Epithelial cell of esophagus (primary cell): ENCODE measurements at regions not wholly inside any gene's neighbourhood (a gene's known extent, or its start where the extent isn't known, plus 50 kb on each side); places are given as distances from the start of the nearest gene placed in this dataset.

ENCODE experiments used
- DNase-seq: peaks from one replicate; pipeline ENCODE4 v3.0.0; 2010; ENCODE audit warnings: low read depth
- H3K4me3 ChIP-seq: 2 replicates; pipeline ENCODE4 v1.5.1; 2011; ENCODE audit warnings: mild to moderate bottlenecking, low read length, control low read depth
- TF ChIP-seq, protein P1 (sequence below): IDR thresholded peaks from 2 replicates; pipeline ENCODE4 v1.5.1; 2011; ENCODE audit warnings: low read depth, mild to moderate bottlenecking, low read length, control low read depth, inconsistent platforms; ENCODE audit not compliant: insufficient read depth; ENCODE audit errors: missing control alignments

DNA sequence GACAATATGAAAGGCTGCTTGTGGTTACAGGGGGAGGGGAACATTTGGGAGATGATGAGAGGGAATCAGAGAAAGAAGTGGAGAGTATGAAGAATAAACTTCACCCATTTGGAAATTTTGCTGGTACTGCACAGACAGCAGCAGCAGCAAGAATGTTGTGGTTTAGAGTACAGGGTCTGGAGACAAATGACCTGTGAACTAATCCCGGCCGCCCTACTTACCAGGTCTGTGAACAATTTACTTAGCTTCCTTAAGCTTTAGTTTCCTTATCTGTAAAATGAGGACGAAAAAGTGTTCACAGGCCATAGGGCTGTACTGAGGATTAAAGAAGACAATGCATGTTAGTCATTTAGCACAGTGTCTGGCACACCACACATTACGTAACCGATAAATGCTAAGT lies 685.4 kb upstream of the CELF4 start:
- no peak overlapping the region for H3K4me3 ChIP-seq
- no peak for DNase-seq
- TF ChIP-seq, protein P1, sequence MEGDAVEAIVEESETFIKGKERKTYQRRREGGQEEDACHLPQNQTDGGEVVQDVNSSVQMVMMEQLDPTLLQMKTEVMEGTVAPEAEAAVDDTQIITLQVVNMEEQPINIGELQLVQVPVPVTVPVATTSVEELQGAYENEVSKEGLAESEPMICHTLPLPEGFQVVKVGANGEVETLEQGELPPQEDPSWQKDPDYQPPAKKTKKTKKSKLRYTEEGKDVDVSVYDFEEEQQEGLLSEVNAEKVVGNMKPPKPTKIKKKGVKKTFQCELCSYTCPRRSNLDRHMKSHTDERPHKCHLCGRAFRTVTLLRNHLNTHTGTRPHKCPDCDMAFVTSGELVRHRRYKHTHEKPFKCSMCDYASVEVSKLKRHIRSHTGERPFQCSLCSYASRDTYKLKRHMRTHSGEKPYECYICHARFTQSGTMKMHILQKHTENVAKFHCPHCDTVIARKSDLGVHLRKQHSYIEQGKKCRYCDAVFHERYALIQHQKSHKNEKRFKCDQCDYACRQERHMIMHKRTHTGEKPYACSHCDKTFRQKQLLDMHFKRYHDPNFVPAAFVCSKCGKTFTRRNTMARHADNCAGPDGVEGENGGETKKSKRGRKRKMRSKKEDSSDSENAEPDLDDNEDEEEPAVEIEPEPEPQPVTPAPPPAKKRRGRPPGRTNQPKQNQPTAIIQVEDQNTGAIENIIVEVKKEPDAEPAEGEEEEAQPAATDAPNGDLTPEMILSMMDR: no peak

DNA sequence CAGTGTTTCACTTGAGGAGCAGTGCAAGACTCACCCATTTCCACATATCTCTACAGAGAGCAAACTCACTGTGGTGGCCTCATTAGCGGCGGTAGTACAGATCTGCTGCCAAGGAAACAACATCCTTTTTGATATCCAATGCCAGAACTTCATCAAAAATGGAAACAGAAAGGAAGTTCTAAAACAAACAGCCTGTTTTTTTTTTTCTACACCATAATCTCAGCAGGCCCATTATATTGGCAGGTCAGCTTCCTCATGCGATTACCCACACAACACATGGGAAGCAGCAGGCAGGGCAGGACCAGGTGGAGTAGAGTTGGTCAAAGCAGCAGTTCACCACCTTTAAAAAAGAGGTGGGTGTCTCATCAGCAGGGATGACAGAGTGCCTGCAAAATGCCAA lies 678.9 kb upstream of the CELF4 start:
- TF ChIP-seq, protein P1: no peak
- H3K4me3 ChIP-seq: no peak overlapping the region
- no peak for DNase-seq

DNA sequence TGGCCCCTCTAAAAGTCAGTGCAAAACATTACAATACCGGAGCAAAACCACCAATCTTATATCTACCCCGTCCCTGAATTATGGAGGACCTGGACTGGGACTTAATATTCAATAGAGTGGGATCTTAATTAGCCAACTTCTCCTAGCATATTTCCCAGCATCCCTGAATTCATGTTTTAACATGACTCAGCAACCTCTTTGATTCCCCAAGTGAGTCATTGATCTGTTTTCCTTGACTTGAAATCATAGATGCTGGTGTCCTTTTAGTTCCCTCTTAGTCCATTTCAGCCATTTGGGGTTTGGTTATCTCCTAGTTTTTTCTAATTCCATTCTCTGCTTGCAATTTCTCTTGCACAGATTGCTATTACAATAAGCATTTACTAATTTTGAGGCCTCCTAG lies 677.7 kb upstream of the CELF4 start:
- TF ChIP-seq, protein P1: no peak
- peak; percentile 48 for DNase-seq
- no peak overlapping the region for H3K4me3 ChIP-seq

GRCh38 chr18:38241736-38242135 lies 676.1 kb upstream of the CELF4 start:
- H3K4me3 ChIP-seq: no peak overlapping the region
- TF ChIP-seq, protein P1: no peak
- DNase-seq: peak; percentile 88

GRCh38 chr18:38241216-38241615 lies 675.6 kb upstream of the CELF4 start:
- H3K4me3 ChIP-seq: no peak overlapping the region
- TF ChIP-seq, protein P1: no peak
- DNase-seq: peak; percentile 65

- no peak for DNase-seq
- H3K4me3 ChIP-seq: no peak overlapping the region
- TF ChIP-seq, protein P1: no peak
These were observed 674.0 kb upstream of the CELF4 start for GRCh38 chr18:38239606-38240005.

GRCh38 chr18:38237796-38238195 lies 672.2 kb upstream of the CELF4 start:
- DNase-seq: no peak
- TF ChIP-seq, protein P1: no peak
- no peak overlapping the region for H3K4me3 ChIP-seq
